GM23338 (cell line): ENCODE measurements at regions not wholly inside any gene's neighbourhood (a gene's known extent, or its start where the extent isn't known, plus 50 kb on each side); places are given as distances from the start of the nearest gene placed in this dataset.

Source experiments
- ATAC-seq: fragments of 200-7000 bp; cut with Tn5 transposase; 3 replicates; pipeline ENCODE4 v1.9.1; 2020
- DNase-seq: peaks from one replicate; pipeline ENCODE4 v3.0.0-alpha.2; 2015; ENCODE audit warnings: low spot score
- H2AFZ ChIP-seq: fragments of 200-600 bp; sonication (generic); 2 replicates; pipeline ENCODE4 v1.8.0; 2016; ENCODE audit warnings: antibody characterized with exemption, mild to moderate bottlenecking, moderate library complexity
- H3F3A ChIP-seq: fragments of 200-600 bp; sonication (generic); replicated peaks from 2 replicates; pipeline ENCODE4 v1.8.0; 2017; ENCODE audit warnings: antibody characterized with exemption, mixed run types, low read depth
- H3K27ac ChIP-seq: fragments of 200-600 bp; sonication (generic); 2 replicates; pipeline ENCODE4 v1.6.1; 2016; ENCODE audit warnings: low read depth
- H3K27me3 ChIP-seq: fragments of 200-600 bp; sonication (generic); 2 replicates; pipeline ENCODE4 v1.8.0; 2016; ENCODE audit warnings: mild to moderate bottlenecking, mixed run types, moderate library complexity; ENCODE audit not compliant: insufficient read depth
- H3K36me3 ChIP-seq: fragments of 200-600 bp; sonication (generic); 2 replicates; pipeline ENCODE4 v1.8.0; 2016; ENCODE audit warnings: mild to moderate bottlenecking; ENCODE audit not compliant: insufficient read depth
- H3K4me1 ChIP-seq: fragments of 200-600 bp; sonication (generic); 2 replicates; pipeline ENCODE4 v1.8.0; 2016; ENCODE audit warnings: mild to moderate bottlenecking, moderate library complexity; ENCODE audit not compliant: insufficient read depth
- H3K4me2 ChIP-seq: fragments of 200-600 bp; sonication (generic); 2 replicates; pipeline ENCODE4 v1.7.1; 2017; ENCODE audit warnings: mixed run types
- H3K4me3 ChIP-seq: fragments of 200-600 bp; sonication (generic); 2 replicates; pipeline ENCODE4 v1.6.1; 2016; ENCODE audit warnings: mixed run types
- H3K79me2 ChIP-seq: fragments of 200-600 bp; sonication (generic); replicated peaks from 2 replicates; pipeline ENCODE4 v1.8.0; 2017; ENCODE audit warnings: mild to moderate bottlenecking; ENCODE audit not compliant: insufficient read depth
- H3K9me2 ChIP-seq: fragments of 200-600 bp; sonication (generic); 2 replicates; pipeline ENCODE4 v1.8.0; 2017; ENCODE audit not compliant: insufficient read depth
- H4K20me1 ChIP-seq: fragments of 200-600 bp; sonication (generic); replicated peaks from 2 replicates; pipeline ENCODE4 v1.8.0; 2017; ENCODE audit warnings: mild to moderate bottlenecking; ENCODE audit not compliant: insufficient read depth
- H3K27ac Mint-ChIP-seq: 2 replicates; pipeline ENCODE4 v1.8.0; 2020; ENCODE audit warnings: inconsistent platforms, mild to moderate bottlenecking, moderate library complexity, mixed read lengths
- H3K27me3 Mint-ChIP-seq: 3 replicates; pipeline ENCODE4 v1.8.0; 2022; ENCODE audit warnings: low read depth, mild to moderate bottlenecking, moderate library complexity, mixed read lengths, inconsistent platforms; ENCODE audit not compliant: insufficient read depth, poor library complexity
- H3K36me3 Mint-ChIP-seq: 3 replicates; pipeline ENCODE4 v1.8.0; 2021; ENCODE audit warnings: low read depth, mild to moderate bottlenecking, inconsistent platforms, moderate library complexity, mixed read lengths
- H3K4me1 Mint-ChIP-seq: 3 replicates; pipeline ENCODE4 v1.8.0; 2020; ENCODE audit warnings: mild to moderate bottlenecking, inconsistent platforms, mixed read lengths
- H3K4me3 Mint-ChIP-seq: 3 replicates; pipeline ENCODE4 v1.8.0; 2021; ENCODE audit warnings: moderate library complexity, mild to moderate bottlenecking, inconsistent platforms, mixed read lengths
- H3K9me3 Mint-ChIP-seq: 3 replicates; pipeline ENCODE4 v1.8.0; 2020; ENCODE audit warnings: moderate library complexity, mild to moderate bottlenecking, inconsistent platforms, mixed read lengths
- CREB1 ChIP-seq: fragments of 250-450 bp; sonication (Bioruptor Pico); IDR thresholded peaks from 2 replicates; pipeline ENCODE4 v1.5.0; 2020; ENCODE audit warnings: low read depth, mild to moderate bottlenecking, moderate library complexity
- ETS1 ChIP-seq: IDR thresholded peaks from 2 replicates; pipeline ENCODE4 v1.6.1; 2016; ENCODE audit warnings: antibody characterized with exemption
- POLR2AphosphoS5 ChIP-seq: IDR thresholded peaks from 2 replicates; pipeline ENCODE4 v1.6.1; 2016; ENCODE audit warnings: antibody characterized with exemption, low read depth
- STAT1 ChIP-seq: IDR thresholded peaks from one replicate; pipeline ENCODE4 v1.6.1; 2016; ENCODE audit warnings: antibody characterized with exemption; ENCODE audit not compliant: unreplicated experiment
- ZNF462 ChIP-seq: fragments of 250-450 bp; sonication (Bioruptor Pico); IDR thresholded peaks from 2 replicates; pipeline ENCODE4 v1.5.0; 2020; ENCODE audit warnings: mild to moderate bottlenecking, moderate library complexity

- no peak for TF ChIP-seq ZNF462
- no peak for TF ChIP-seq ETS1
- no peak for TF ChIP-seq POLR2AphosphoS5
Measured at GRCh38 chr4:111326450-111326849, 703.6 kb upstream of the PITX2 start (continued).

GRCh38 chr4:111330786-111331185 lies 707.9 kb upstream of the PITX2 start:
- no peak overlapping the region for H3K27ac ChIP-seq
- no peaks in the 10 kb centered on the region for H3K36me3 ChIP-seq
- no peaks in the 10 kb centered on the region for H3F3A ChIP-seq
- Mint-ChIP-seq H3K36me3 (no peaks in the 10 kb centered on the region), H3K4me1 (no peaks in the 10 kb centered on the region), H3K9me3 (no peaks in the 10 kb centered on the region), H3K4me3 (no peak overlapping the region), H3K27ac (no peak overlapping the region), H3K27me3 (no peaks in the 10 kb centered on the region)
- no peak overlapping the region for H3K4me3 ChIP-seq
- DNase-seq (no peak), ATAC-seq (no peak)
- no peak overlapping the region for H2AFZ ChIP-seq
- no peak overlapping the region for H3K4me2 ChIP-seq
- no peaks in the 10 kb centered on the region for H3K79me2 ChIP-seq
- 0 out of 2 replicates have a peak, but pooled peaks cover 2% of the 10 kb centered on the region for H3K9me2 ChIP-seq
- H4K20me1 ChIP-seq = no peaks in the 10 kb centered on the region
- no peaks in the 10 kb centered on the region for H3K4me1 ChIP-seq
- no peaks in the 10 kb centered on the region for H3K27me3 ChIP-seq
- TF ChIP-seq ZNF462 (no peak), CREB1 (CRISPR knock-in tag) (no peak), STAT1 (no peak), ETS1 (no peak)
